B cell (primary cell): ENCODE measurements at regions not wholly inside any gene's neighbourhood (a gene's known extent, or its start where the extent isn't known, plus 50 kb on each side); places are given as distances from the start of the nearest gene placed in this dataset.

Source experiments
- ATAC-seq: fragments of 200-7000 bp; cut with Tn5 transposase; one replicate; pipeline ENCODE4 v1.10.0; 2021; ENCODE audit warnings: low read depth, mild to moderate bottlenecking, moderate number of reproducible peaks, moderate library complexity
- CTCF ChIA-PET: fragments of 350-600 bp; sonication (Branson Sonifier 250); formaldehyde crosslinking; loops from one replicate; lab custom pipeline; 2021; ENCODE audit warnings: antibody characterized with exemption, inconsistent platforms; lab: Charles Lee
- POLR2A ChIA-PET: fragments of 350-600 bp; sonication (Branson Sonifier 250); formaldehyde crosslinking; loops from one replicate; lab custom pipeline; 2021; ENCODE audit warnings: antibody characterized with exemption; lab: Charles Lee
- DNase-seq: peaks from one replicate; pipeline ENCODE4 v3.0.0; 2013
- H2AFZ ChIP-seq: 2 replicates; pipeline ENCODE4 v1.6.1; 2012; ENCODE audit warnings: mild to moderate bottlenecking, low read depth, low read length; ENCODE audit not compliant: insufficient read depth, poor library complexity, severe bottlenecking
- H3K27ac ChIP-seq, 2 donors: 1 replicate in 1 of 2; 2 replicates in 1 of 2; pipeline ENCODE4 v1.5.1; 2012 to 2013; ENCODE audit warnings: low read length in 2 of 2, mild to moderate bottlenecking in 2 of 2, moderate library complexity in 1 of 2
- H3K27me3 ChIP-seq, 4 experiments: fragments of 200-600 bp in 1 of 4; sonication (generic) in 1 of 4; replicated peaks in 1 of 4; 1 replicate in 2 of 4; 2 replicates in 2 of 4; pipeline versions ENCODE4 v1.6.1 to v1.7.0; 2013 to 2016; ENCODE audit warnings: low read length in 3 of 4, mild to moderate bottlenecking in 2 of 4, mixed read lengths in 1 of 4, moderate library complexity in 1 of 4; ENCODE audit not compliant: insufficient read depth in 4 of 4, control insufficient read depth in 3 of 4; ENCODE audit errors: control extremely low read depth in 1 of 4
- H3K36me3 ChIP-seq, 2 experiments: replicated peaks in 1 of 2; 1 replicate in 1 of 2; 2 replicates in 1 of 2; pipeline versions ENCODE4 v1.6.1 to v1.7.1; 2013; ENCODE audit warnings: low read length in 1 of 2; ENCODE audit not compliant: insufficient read depth in 2 of 2, control insufficient read depth in 1 of 2; ENCODE audit errors: control extremely low read depth in 1 of 2, extremely low read depth in 1 of 2
- H3K4me1 ChIP-seq, 2 donors: fragments of 200-600 bp in 1 of 2; sonication (generic) in 1 of 2; 1 replicate in 1 of 2; 2 replicates in 1 of 2; pipeline versions ENCODE4 v1.5.1 to v1.6.1; 2013 to 2017; ENCODE audit warnings: low read length in 2 of 2; ENCODE audit not compliant: control insufficient read depth in 2 of 2, insufficient read depth in 2 of 2
- H3K4me2 ChIP-seq: replicated peaks from 2 replicates; pipeline ENCODE3; 2012; ENCODE audit warnings: mild to moderate bottlenecking, low read depth, low read length; ENCODE audit not compliant: poor library complexity, severe bottlenecking
- H3K4me3 ChIP-seq, 5 experiments: fragments of 200-600 bp in 1 of 5; sonication (generic) in 1 of 5; 1 replicate in 3 of 5; 2 replicates in 2 of 5; pipeline versions ENCODE4 v1.5.1 to v1.7.0; 2011 to 2016; ENCODE audit warnings: low read length in 4 of 5, mild to moderate bottlenecking in 4 of 5, low read depth in 2 of 5, control low read depth in 1 of 5, moderate library complexity in 1 of 5; ENCODE audit not compliant: insufficient read depth in 1 of 5; ENCODE audit errors: control extremely low read depth in 1 of 5, extremely low read depth in 1 of 5
- H3K79me2 ChIP-seq: fragments of 200-600 bp; sonication (generic); one replicate; pipeline ENCODE4 v1.6.0; 2016; ENCODE audit warnings: low read length; ENCODE audit not compliant: control insufficient read depth, insufficient read depth
- H3K9ac ChIP-seq: fragments of 200-600 bp; sonication (generic); 2 replicates; pipeline ENCODE4 v1.6.1; 2017; ENCODE audit warnings: mild to moderate bottlenecking, low read length, moderate library complexity
- H3K9me3 ChIP-seq, 3 donors: one replicate each; pipeline versions ENCODE4 v1.6.1 to v1.7.1; 2013; ENCODE audit warnings: low read length in 2 of 3; ENCODE audit not compliant: control insufficient read depth in 2 of 3, insufficient read depth in 1 of 3; ENCODE audit errors: control extremely low read depth in 1 of 3
- H4K20me1 ChIP-seq: 2 replicates; pipeline ENCODE4 v1.6.0; 2012; ENCODE audit warnings: mild to moderate bottlenecking, low read length; ENCODE audit not compliant: insufficient read depth, control insufficient read depth, poor library complexity, severe bottlenecking
- H3K27ac Mint-ChIP-seq: one replicate; pipeline ENCODE4 v1.8.0; 2021; ENCODE audit warnings: mixed read lengths
- H3K27me3 Mint-ChIP-seq: one replicate; pipeline ENCODE4 v1.8.0; 2021; ENCODE audit warnings: mixed read lengths
- H3K4me1 Mint-ChIP-seq: one replicate; pipeline ENCODE4 v1.8.0; 2021; ENCODE audit warnings: mixed read lengths
- H3K4me3 Mint-ChIP-seq: one replicate; pipeline ENCODE4 v1.8.0; 2021; ENCODE audit warnings: mixed read lengths
- H3K9me3 Mint-ChIP-seq: one replicate; pipeline ENCODE4 v1.8.0; 2022; ENCODE audit warnings: mixed read lengths; ENCODE audit not compliant: insufficient read depth
- CTCF ChIP-seq: fragments of 200-600 bp; IDR thresholded peaks from one replicate; pipeline ENCODE4 v1.8.0; 2022; ENCODE audit warnings: antibody characterized with exemption, mild to moderate bottlenecking
- EZH2 ChIP-seq: IDR thresholded peaks from 2 replicates; pipeline ENCODE4 v1.6.1; 2012; ENCODE audit warnings: borderline replicate concordance, low read depth, mild to moderate bottlenecking, moderate library complexity, low read length; ENCODE audit not compliant: insufficient read depth, poor library complexity, severe bottlenecking
- WGBS: methylation state at CpG from one replicate; pipeline ENCODE4 v1.1.5; 2013; ENCODE audit warnings: missing lambda C conversion rate; ENCODE audit not compliant: insufficient coverage; 5-methylcytosine and 5-hydroxymethylcytosine counted together
- intact Hi-C: fragments of 100-400 bp; cut with micrococcal nuclease; formaldehyde crosslinking; loops from one replicate; pipeline ENCODE4 v1.10.0; 2022

DNA sequence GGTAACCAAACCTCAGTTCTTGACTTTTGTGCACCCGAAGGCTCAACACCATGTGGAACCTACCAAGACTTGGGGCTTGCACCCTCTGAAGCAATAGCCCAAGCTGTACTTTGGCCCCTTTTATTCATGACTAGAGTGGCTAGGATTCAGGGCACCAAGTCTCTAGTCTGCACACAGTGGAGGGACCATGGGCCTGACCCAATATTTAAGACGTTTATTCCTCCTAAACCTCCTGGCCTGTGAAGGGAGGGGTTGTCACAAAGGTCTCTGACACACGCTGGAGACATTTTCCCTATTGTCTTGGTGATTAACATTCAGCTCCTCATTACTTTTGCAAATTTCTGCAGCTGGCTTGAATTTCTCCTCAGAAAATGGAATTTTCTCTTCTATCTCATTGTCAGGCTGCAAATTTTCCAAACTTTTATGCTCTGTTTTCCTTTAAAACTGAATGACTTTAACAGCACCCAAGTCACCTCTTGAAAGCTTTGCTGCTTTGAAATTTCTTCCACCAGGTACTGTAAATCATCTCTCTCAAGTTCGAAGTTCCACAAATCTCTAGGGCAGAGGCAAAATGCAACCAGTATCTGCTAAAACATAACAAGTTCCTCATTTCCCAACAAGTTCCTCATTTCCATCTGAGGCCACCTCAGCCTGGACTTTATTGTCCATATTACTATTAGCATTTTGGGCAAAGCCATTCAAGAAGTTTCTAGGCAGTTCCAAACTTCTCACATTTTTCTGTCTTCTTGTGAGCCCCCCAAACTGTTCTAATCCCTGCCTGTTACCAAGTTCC, 481.4 kb upstream of the BTBD3 start:
- H3K9ac ChIP-seq = no peak overlapping the region
- Mint-ChIP-seq H3K4me1 (no peaks in the 10 kb centered on the region), H3K4me3 (no peak overlapping the region), H3K27me3 (no peaks in the 10 kb centered on the region), H3K27ac (no peak overlapping the region), H3K9me3 (peaks cover 4% of the 10 kb centered on the region)
- no peak for TF ChIP-seq CTCF
- no peak for TF ChIP-seq EZH2
- H3K9me3 ChIP-seq = peaks cover 0 to 6% (median 1%) of the 10 kb centered on the region in 3 donors
- ATAC-seq (no peak), DNase-seq (no peak)
- H3K27me3 ChIP-seq = no peaks in the 10 kb centered on the region
- intact Hi-C loops = no loop called here
- H2AFZ ChIP-seq = no peak overlapping the region
- 53% methylated on average over 3 of the region's 4 CpGs for WGBS
- no peaks in the 10 kb centered on the region for H3K36me3 ChIP-seq
- no peaks in the 10 kb centered on the region for H3K79me2 ChIP-seq
- H3K27ac ChIP-seq = no peak overlapping the region
- H3K4me3 ChIP-seq = no peak overlapping the region
- H3K4me2 ChIP-seq = no peak overlapping the region
- H4K20me1 ChIP-seq = no peaks in the 10 kb centered on the region
- CTCF ChIA-PET = no interaction called here
- H3K4me1 ChIP-seq = no peaks in the 10 kb centered on the region
- POLR2A ChIA-PET = no interaction called here

- Mint-ChIP-seq H3K27me3 (no peaks in the 10 kb centered on the region), H3K27ac (no peak overlapping the region), H3K4me1 (no peaks in the 10 kb centered on the region), H3K9me3 (peaks cover 4% of the 10 kb centered on the region), H3K4me3 (no peak overlapping the region)
- intact Hi-C loops = no loop called here
- no peak overlapping the region for H3K9ac ChIP-seq
- ChIA-PET POLR2A (no interaction called here), CTCF (no interaction called here)
- WGBS = 79% methylated on average over 2 of the region's 3 CpGs
- H3K4me2 ChIP-seq = no peak overlapping the region
- ATAC-seq = no peak
- H2AFZ ChIP-seq = no peak overlapping the region
- no peak overlapping the region for H3K4me3 ChIP-seq
- H3K27me3 ChIP-seq = no peaks in the 10 kb centered on the region
- no peaks in the 10 kb centered on the region for H4K20me1 ChIP-seq
- H3K4me1 ChIP-seq = no peaks in the 10 kb centered on the region
- no peak overlapping the region for H3K27ac ChIP-seq
- TF ChIP-seq EZH2 = no peak
- no peak for TF ChIP-seq CTCF
- no peaks in the 10 kb centered on the region for H3K79me2 ChIP-seq
- H3K9me3 ChIP-seq = peaks cover 0 to 6% (median 1%) of the 10 kb centered on the region in 3 donors
- no peak for DNase-seq
- H3K36me3 ChIP-seq = no peaks in the 10 kb centered on the region
Measured at GRCh38 chr20:11437090-11437489, 480.6 kb upstream of the BTBD3 start.
